Fibroblast of lung (primary cell): ENCODE measurements at regions not wholly inside any gene's neighbourhood (a gene's known extent, or its start where the extent isn't known, plus 50 kb on each side); places are given as distances from the start of the nearest gene placed in this dataset.

Experiments
- DNase-seq, 2 donors: peaks; one replicate each; pipeline versions ENCODE4 v3.0.0 to v3.0.0-alpha.2; 2010; ENCODE audit warnings: low read depth in 2 of 2
- H2AFZ ChIP-seq: 2 replicates; pipeline ENCODE4 v1.5.1; 2012; ENCODE audit warnings: low read length, control low read depth, inconsistent platforms
- H3K27ac ChIP-seq: 2 replicates; pipeline ENCODE4 v1.5.1; 2011; ENCODE audit warnings: low read length, control low read depth; ENCODE audit not compliant: insufficient read depth
- H3K27me3 ChIP-seq: 2 replicates; pipeline ENCODE4 v1.5.1; 2011; ENCODE audit warnings: mild to moderate bottlenecking, low read length; ENCODE audit not compliant: control insufficient read depth, insufficient read depth
- H3K36me3 ChIP-seq: 2 replicates; pipeline ENCODE4 v1.5.1; 2011; ENCODE audit warnings: low read length; ENCODE audit not compliant: control insufficient read depth, insufficient read depth
- H3K4me1 ChIP-seq: 2 replicates; pipeline ENCODE4 v1.5.1; 2011; ENCODE audit warnings: low read length; ENCODE audit not compliant: control insufficient read depth, insufficient read depth; ENCODE audit errors: extremely low read depth
- H3K4me2 ChIP-seq: 2 replicates; pipeline ENCODE4 v1.5.1; 2011; ENCODE audit warnings: low read length, control low read depth; ENCODE audit not compliant: insufficient read depth; ENCODE audit errors: extremely low read depth
- H3K4me3 ChIP-seq, 4 experiments: fragments of 200-600 bp in 1 of 4; sonication (generic) in 1 of 4; replicated peaks in 1 of 4; 2 replicates each; pipeline ENCODE4 v1.5.1; 2011 to 2016; ENCODE audit warnings: low read length in 4 of 4, low read depth in 3 of 4, mild to moderate bottlenecking in 3 of 4, control low read depth in 2 of 4, inconsistent platforms in 1 of 4, mixed read lengths in 1 of 4; ENCODE audit not compliant: insufficient read depth in 1 of 4; ENCODE audit errors: control extremely low read depth in 1 of 4
- H3K79me2 ChIP-seq: 2 replicates; pipeline ENCODE4 v1.5.1; 2012; ENCODE audit warnings: mild to moderate bottlenecking, low read length, inconsistent platforms; ENCODE audit not compliant: control insufficient read depth, insufficient read depth
- H3K9ac ChIP-seq: 2 replicates; pipeline ENCODE4 v1.5.1; 2011; ENCODE audit warnings: mild to moderate bottlenecking, low read length, control low read depth; ENCODE audit not compliant: insufficient read depth
- H3K9me3 ChIP-seq: 2 replicates; pipeline ENCODE4 v1.5.1; 2012; ENCODE audit warnings: low read depth, low read length; ENCODE audit not compliant: control insufficient read depth, insufficient read depth
- H4K20me1 ChIP-seq: 2 replicates; pipeline ENCODE4 v1.5.1; 2011; ENCODE audit warnings: low read length; ENCODE audit not compliant: control insufficient read depth, insufficient read depth; ENCODE audit errors: extremely low read depth
- EZH2 ChIP-seq: IDR thresholded peaks from 2 replicates; pipeline ENCODE4 v1.5.1; 2012; ENCODE audit warnings: low read length, control low read depth, mild to moderate bottlenecking; ENCODE audit errors: missing control alignments
- TF ChIP-seq, protein P1 (sequence below), 2 donors: IDR thresholded peaks in 1 of 2; conservative IDR thresholded peaks in 1 of 2; 1 replicate in 1 of 2; 2 replicates in 1 of 2; pipeline ENCODE4 v1.5.1; 2011 to 2012; ENCODE audit warnings: low read length in 2 of 2, control low read depth in 1 of 2, inconsistent platforms in 1 of 2, low read depth in 1 of 2, mild to moderate bottlenecking in 1 of 2

DNA sequence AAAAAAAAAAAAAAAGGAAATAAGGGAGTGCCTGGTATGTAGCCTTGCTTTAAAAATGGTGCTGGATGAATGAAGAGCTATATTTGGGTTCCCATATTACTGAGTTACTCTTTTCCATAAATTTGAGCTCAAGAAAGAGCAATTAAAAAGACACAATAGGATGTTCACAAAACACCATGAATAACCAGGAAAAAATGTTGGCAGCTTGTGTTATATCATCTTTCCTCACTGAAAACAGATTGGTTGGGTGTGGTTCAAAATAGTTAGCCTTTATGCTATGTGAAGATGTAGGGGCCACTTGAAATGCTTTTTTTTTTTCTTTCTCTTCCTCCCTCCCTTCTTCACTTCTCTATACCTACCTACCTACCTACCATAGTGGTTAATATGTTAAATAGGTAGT lies 256.9 kb downstream of the STK31 start:
- no peaks in the 10 kb centered on the region for H3K27me3 ChIP-seq
- no peak overlapping the region for H2AFZ ChIP-seq
- no peak overlapping the region for H3K4me3 ChIP-seq
- H4K20me1 ChIP-seq = no peaks in the 10 kb centered on the region
- DNase-seq = no peak
- no peaks in the 10 kb centered on the region for H3K4me1 ChIP-seq
- H3K27ac ChIP-seq = no peak overlapping the region
- H3K9me3 ChIP-seq = no peaks in the 10 kb centered on the region
- H3K9ac ChIP-seq = no peak overlapping the region
- H3K36me3 ChIP-seq = no peaks in the 10 kb centered on the region
- TF ChIP-seq EZH2 = no peak
- TF ChIP-seq, protein P1, sequence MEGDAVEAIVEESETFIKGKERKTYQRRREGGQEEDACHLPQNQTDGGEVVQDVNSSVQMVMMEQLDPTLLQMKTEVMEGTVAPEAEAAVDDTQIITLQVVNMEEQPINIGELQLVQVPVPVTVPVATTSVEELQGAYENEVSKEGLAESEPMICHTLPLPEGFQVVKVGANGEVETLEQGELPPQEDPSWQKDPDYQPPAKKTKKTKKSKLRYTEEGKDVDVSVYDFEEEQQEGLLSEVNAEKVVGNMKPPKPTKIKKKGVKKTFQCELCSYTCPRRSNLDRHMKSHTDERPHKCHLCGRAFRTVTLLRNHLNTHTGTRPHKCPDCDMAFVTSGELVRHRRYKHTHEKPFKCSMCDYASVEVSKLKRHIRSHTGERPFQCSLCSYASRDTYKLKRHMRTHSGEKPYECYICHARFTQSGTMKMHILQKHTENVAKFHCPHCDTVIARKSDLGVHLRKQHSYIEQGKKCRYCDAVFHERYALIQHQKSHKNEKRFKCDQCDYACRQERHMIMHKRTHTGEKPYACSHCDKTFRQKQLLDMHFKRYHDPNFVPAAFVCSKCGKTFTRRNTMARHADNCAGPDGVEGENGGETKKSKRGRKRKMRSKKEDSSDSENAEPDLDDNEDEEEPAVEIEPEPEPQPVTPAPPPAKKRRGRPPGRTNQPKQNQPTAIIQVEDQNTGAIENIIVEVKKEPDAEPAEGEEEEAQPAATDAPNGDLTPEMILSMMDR (conservative IDR thresholded peaks at IDR 0.05 in 1 of 2, IDR thresholded peaks at IDR 0.05 in 1 of 2; ENCODE audit: low read depth in 1 of 2, low read length in 2 of 2) = no peak
- H3K79me2 ChIP-seq = no peaks in the 10 kb centered on the region
- no peak overlapping the region for H3K4me2 ChIP-seq

DNA sequence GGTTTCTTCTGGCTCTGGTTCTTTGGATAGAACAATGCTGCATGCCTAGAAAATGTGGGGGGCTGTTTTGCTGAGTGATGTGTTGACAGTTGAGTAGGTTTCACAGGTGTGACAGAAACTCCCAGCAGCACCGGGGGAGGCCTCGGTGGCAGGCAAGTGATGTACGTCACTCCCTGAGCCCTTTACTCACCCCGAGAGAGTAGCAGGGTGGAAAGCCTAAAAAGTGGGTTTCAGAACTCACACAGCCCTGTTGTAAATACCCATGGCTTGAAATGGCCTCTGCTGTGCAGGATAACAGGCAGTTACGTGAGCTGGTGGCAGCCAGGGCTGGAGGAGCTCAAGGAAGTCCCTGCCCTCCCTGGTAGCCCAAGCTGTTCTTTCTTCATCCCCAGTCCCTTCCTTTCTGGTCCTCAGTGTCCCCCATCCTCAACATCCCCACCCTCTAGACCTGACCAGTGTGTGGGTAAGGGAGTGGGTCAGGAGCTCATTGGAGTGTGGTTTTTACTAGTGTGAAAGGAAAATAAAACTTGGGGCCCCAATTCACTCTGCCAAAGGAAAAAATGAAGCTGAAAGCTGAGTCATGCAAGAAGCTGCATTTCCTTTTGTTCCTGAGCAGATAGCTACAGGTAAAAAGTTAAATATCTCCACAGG lies 258.1 kb downstream of the STK31 start:
- Histone ChIP-seq H3K27ac (no peak overlapping the region), H3K9ac (no peak overlapping the region), H3K36me3 (no peaks in the 10 kb centered on the region), H4K20me1 (no peaks in the 10 kb centered on the region), H3K9me3 (no peaks in the 10 kb centered on the region), H2AFZ (no peak overlapping the region), H3K4me2 (no peak overlapping the region), H3K4me1 (no peaks in the 10 kb centered on the region), H3K27me3 (no peaks in the 10 kb centered on the region), H3K79me2 (no peaks in the 10 kb centered on the region), H3K4me3 (no peak overlapping the region)
- no peak for DNase-seq
- TF ChIP-seq EZH2 = no peak
- TF ChIP-seq, protein P1 (conservative IDR thresholded peaks at IDR 0.05 in 1 of 2, IDR thresholded peaks at IDR 0.05 in 1 of 2; ENCODE audit: low read depth in 1 of 2, low read length in 2 of 2) = no peak

DNA sequence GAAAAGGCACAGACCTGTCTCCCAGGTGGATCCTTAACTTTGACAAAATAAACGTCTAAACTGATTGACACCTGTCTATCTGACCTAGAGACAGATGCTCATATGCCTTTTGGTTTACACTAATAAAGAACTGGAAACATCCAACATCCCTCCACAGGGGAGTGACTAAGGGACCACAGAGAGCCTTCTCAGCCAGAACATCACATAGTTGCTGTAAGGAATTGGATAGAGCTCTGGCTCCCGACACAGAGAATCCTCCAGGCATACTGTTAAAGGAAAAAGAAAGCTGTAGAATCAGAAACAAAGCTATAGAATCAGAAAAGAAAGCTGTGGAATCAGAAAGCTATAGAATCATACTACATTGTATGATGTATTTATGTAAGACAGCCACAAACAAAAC lies 258.8 kb downstream of the STK31 start:
- Histone ChIP-seq H3K4me3 (no peak overlapping the region), H3K9me3 (no peaks in the 10 kb centered on the region), H3K4me2 (no peak overlapping the region), H3K27me3 (no peaks in the 10 kb centered on the region), H3K36me3 (no peaks in the 10 kb centered on the region), H3K27ac (no peak overlapping the region), H3K79me2 (no peaks in the 10 kb centered on the region), H4K20me1 (no peaks in the 10 kb centered on the region), H3K4me1 (no peaks in the 10 kb centered on the region), H3K9ac (no peak overlapping the region), H2AFZ (no peak overlapping the region)
- TF ChIP-seq, protein P1 (conservative IDR thresholded peaks at IDR 0.05 in 1 of 2, IDR thresholded peaks at IDR 0.05 in 1 of 2; ENCODE audit: low read depth in 1 of 2, low read length in 2 of 2) = no peak
- no peak for TF ChIP-seq EZH2
- DNase-seq = no peak
